Ectodermal cell (in vitro differentiated cells): ENCODE measurements at regions not wholly inside any gene's neighbourhood (a gene's known extent, or its start where the extent isn't known, plus 50 kb on each side); places are given as distances from the start of the nearest gene placed in this dataset.
"Not testable (repeated sequence)": the region's sequence is repeated elsewhere in the genome, so short reads cannot be mapped to it uniquely, and the experiment has no call there.

ENCODE experiments used
- H3K27ac ChIP-seq: 2 replicates; pipeline ENCODE4 v1.7.0; 2013; ENCODE audit warnings: mild to moderate bottlenecking, low read depth, low read length; ENCODE audit not compliant: insufficient read depth, poor library complexity, severe bottlenecking
- H3K27me3 ChIP-seq: 2 replicates; pipeline ENCODE4 v1.7.0; 2013; ENCODE audit warnings: mild to moderate bottlenecking, low read length; ENCODE audit not compliant: insufficient read depth, control insufficient read depth, poor library complexity, severe bottlenecking
- H3K36me3 ChIP-seq: one replicate; pipeline ENCODE4 v1.7.0; 2013; ENCODE audit warnings: low read length; ENCODE audit not compliant: control insufficient read depth, insufficient read depth
- H3K4me1 ChIP-seq: one replicate; pipeline ENCODE4 v1.7.0; 2013; ENCODE audit warnings: low read length; ENCODE audit not compliant: control insufficient read depth, insufficient read depth
- H3K4me3 ChIP-seq: 2 replicates; pipeline ENCODE4 v1.7.0; 2013; ENCODE audit warnings: low read depth, low read length, control low read depth; ENCODE audit not compliant: insufficient read depth
- H3K9me3 ChIP-seq: 2 replicates; pipeline ENCODE4 v1.7.0; 2013; ENCODE audit warnings: mild to moderate bottlenecking, low read length, moderate library complexity; ENCODE audit not compliant: control insufficient read depth
- WGBS, 2 experiments: methylation state at CpG; one replicate each; pipeline ENCODE4 v1.1.7; 2013; ENCODE audit warnings: missing lambda C conversion rate in 2 of 2; 5-methylcytosine and 5-hydroxymethylcytosine counted together

DNA sequence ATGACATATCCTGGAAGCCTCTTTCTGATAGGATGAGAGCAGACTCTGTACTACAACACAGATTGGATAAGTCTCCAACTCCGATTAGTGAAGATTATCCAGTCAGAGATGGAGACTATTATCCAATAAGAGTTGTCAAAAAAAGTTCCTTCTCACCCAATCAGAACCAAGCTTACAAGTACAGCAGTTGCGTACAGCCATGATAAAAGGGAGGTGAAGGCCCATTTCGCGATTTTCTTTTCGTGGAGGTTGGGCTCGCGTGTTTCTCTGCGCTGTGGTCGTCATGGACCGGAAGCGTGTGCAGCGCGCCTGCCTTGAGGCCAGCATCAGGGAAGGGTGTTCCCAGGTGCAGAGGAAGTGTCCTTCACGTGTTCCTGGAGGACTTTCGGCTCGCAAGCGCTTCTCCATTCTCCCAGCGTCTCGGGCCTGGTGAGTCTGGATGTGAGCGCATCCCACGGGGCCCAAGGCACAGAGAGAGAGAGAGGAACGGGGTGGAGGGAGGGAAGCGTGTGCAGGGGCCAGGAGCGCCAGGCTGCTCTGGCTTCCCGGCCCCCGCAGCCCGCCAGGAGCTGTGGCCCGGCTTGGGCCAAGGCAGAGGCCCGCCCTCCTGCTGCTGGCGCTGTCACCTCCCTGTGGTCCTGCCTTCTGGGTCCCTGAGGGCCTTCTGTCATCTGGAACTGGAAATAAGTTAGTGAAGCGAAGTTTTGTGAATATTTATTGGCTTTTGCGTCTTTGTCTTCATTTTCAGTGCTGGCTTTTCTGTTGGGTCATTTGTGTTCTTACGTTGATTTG lies 53.9 kb downstream of the CDRT15L2 start:
- not testable (repeated sequence) for H3K36me3 ChIP-seq, H3K27me3 ChIP-seq, H3K4me1 ChIP-seq, H3K27ac ChIP-seq, H3K4me3 ChIP-seq, H3K9me3 ChIP-seq
- WGBS, 2 experiments = 94 to 95% methylated on average over 27 to 28 of the region's 33 CpGs

DNA sequence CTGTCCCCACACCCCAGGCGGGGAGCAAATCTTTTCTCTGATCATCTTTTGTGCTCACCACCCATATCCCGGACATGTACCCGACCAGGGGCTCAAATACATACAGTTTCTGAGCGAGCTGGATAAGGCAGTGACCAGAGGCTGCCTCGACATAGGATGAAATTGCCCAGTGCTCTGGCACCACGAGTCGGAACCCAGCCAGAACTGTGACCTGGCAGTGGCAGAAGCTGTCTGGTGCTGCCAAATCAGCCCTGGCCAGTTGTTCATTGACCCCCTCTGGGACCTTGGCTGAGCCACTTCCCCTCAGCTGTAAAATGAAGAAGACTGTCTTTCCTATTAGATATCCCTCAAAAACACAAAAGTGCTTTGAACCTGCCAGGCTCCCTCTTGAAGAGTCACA lies 60.6 kb downstream of the CDRT15L2 start:
- H3K4me1 ChIP-seq, H3K27me3 ChIP-seq, H3K36me3 ChIP-seq, H3K4me3 ChIP-seq, H3K27ac ChIP-seq, H3K9me3 ChIP-seq: not testable (repeated sequence)
- WGBS, 2 experiments = 95 to 97% methylated on average over 7 of the region's 7 CpGs

DNA sequence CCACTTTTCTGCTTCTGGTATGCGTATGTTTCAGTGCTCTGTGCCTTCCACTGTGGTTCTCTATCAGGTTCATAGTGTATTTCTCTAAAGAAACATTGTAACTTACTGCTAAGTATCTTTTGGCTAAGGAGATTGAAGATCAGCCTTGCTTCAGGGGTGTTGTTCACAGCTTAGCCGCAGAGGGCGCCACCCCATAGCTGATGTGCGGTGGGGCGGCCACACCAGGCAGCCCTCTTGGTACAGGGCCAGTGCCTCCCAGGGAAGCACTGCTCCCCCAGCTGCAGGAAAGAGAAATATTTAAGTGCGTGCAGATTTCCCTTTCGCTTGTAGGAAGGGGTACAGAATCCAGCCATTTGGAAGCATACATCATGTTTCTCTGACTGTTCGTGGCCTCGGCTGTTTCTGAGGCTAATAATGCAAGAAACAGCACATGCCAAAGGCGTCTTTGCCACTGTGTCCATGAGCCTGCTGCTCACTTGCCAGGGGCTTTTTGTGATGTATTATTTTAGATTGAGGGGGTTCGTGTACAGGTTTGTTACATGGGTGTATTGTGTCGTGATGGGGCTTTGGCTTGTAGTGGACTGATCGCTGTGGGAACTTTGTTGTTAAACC lies 67.2 kb downstream of the CDRT15L2 start:
- not testable (repeated sequence) for H3K36me3 ChIP-seq, H3K4me1 ChIP-seq, H3K9me3 ChIP-seq, H3K27me3 ChIP-seq, H3K27ac ChIP-seq, H3K4me3 ChIP-seq
- WGBS, 2 experiments = 40 to 50% methylated on average over 10 to 13 of the region's 13 CpGs

DNA sequence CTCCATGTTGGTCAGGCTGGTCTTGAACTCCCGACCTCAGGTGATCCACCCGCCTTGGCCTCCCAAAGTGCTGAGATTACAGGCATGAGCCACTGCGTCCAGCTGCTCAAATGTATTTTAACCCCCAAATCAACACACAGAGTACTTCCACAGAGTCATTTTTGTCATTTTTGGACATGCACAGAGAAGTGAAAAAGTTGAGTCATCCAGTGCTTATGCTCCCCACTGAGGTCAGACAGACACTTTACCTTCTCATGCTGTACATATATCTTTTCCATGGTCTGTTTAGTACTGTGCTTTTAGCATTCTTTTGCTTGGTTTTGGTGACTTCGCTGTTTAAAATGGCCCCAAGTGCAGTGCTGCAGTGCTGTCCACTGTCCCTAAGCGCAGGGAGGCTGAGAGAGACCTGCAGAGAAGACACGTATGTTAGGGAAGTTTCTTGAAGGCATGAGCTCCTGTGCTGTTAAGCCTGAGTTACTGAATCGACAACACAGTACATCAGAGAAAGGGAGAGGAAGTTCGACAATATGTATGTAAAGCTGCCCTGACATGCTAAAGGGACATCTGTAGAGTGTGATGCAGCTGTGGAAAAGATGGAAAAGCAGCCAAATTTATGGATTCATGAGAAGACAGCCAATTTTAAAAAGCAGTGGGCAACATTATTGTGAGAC lies 69.7 kb downstream of the CDRT15L2 start:
- not testable (repeated sequence) for H3K4me3 ChIP-seq, H3K4me1 ChIP-seq, H3K27me3 ChIP-seq, H3K27ac ChIP-seq, H3K36me3 ChIP-seq, H3K9me3 ChIP-seq
- 92 to 94% methylated on average over 8 of the region's 8 CpGs for WGBS, 2 experiments

DNA sequence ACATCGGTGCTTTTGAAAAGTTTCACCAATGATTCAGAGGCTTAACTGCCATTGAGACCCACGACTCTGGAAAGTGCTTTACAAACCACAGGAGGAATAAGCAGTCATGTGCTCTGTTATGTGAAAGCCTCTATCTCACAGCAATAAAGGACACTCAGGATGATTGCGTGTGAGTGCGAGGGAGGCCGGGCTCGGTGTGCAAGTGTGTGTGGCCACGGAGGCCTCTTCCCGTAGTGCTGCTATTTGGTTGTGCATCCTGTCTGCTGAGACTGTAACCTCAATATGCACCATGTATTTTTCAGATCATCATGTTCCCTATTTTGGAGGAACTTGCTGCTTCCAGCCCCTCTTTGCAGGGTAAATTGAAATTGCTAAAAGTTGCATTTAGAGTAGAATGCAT lies 71.5 kb downstream of the CDRT15L2 start:
- not testable (repeated sequence) for H3K9me3 ChIP-seq, H3K4me3 ChIP-seq, H3K27ac ChIP-seq, H3K4me1 ChIP-seq, H3K27me3 ChIP-seq, H3K36me3 ChIP-seq
- 93 to 97% methylated on average over 7 to 8 of the region's 8 CpGs for WGBS, 2 experiments

DNA sequence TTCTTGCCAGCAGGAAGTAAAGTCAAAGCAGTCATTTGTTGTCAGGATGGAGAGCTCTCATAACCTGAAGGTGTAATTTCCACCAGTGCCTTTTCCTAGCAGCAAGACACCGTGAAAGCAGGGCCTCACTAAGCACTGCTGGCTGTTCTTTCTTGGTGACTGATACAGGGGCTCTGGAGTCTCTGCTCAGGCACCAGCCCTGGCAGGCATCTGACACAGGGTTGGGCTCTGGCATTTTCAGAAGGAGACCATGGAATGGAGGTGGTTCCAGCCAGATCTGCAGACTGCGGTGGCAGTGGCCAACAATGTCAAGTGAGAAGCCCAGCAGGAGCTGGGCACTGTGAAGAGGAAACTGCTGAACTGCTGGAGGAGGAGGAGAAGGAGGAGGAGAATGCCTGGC lies 72.2 kb downstream of the CDRT15L2 start:
- H3K36me3 ChIP-seq, H3K27me3 ChIP-seq, H3K4me1 ChIP-seq, H3K27ac ChIP-seq, H3K4me3 ChIP-seq, H3K9me3 ChIP-seq: not testable (repeated sequence)
- 80% methylated on average over 1 of the region's 2 CpGs for WGBS, 2 experiments

DNA sequence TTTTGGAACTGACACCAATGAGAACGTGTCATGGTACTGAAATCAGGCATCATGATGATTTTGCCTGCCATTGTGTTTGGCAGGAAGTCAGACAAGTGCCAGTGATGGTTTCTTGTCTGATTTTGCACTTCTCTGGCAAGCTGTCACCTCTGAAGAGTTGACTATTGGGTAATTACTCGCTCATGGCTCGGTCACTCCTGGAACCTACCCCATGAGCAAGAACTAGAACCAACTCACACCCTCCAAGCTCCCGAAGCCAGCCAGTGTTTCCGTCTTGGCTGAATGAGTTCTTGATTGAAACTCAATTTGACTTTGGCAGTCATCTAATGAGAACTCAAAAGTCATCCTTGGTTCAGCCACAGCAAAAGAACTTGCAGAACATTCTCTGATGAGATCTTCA lies 73.9 kb downstream of the CDRT15L2 start:
- 100% methylated on average over 1 of the region's 5 CpGs for whole genome bisulfite sequencing, 2 experiments
- H3K27ac ChIP-seq, H3K4me3 ChIP-seq, H3K4me1 ChIP-seq, H3K36me3 ChIP-seq, H3K27me3 ChIP-seq, H3K9me3 ChIP-seq: not testable (repeated sequence)

DNA sequence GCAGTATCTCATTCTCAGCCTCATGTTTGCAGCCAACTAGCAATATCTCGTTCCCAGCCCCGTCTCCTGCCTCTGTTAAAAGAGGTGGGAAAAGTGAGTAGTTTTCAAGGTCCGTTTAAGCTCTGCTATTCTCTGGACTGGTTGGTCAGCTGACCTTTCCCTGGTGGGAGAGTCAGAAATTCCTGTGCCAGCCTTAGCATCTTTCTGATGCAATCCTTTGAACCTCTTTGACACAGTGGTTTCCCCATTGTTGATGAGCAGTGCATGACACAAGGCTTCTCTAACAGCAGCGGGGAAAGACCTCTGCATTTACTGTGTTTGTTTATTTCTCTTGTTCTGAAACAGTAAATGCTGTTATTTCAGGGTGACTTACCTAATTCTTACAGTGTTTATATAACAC lies 74.6 kb downstream of the CDRT15L2 start:
- H3K27ac ChIP-seq, H3K36me3 ChIP-seq, H3K27me3 ChIP-seq, H3K4me3 ChIP-seq, H3K4me1 ChIP-seq, H3K9me3 ChIP-seq: not testable (repeated sequence)
- 56 to 63% methylated on average over 3 of the region's 4 CpGs for WGBS, 2 experiments

DNA sequence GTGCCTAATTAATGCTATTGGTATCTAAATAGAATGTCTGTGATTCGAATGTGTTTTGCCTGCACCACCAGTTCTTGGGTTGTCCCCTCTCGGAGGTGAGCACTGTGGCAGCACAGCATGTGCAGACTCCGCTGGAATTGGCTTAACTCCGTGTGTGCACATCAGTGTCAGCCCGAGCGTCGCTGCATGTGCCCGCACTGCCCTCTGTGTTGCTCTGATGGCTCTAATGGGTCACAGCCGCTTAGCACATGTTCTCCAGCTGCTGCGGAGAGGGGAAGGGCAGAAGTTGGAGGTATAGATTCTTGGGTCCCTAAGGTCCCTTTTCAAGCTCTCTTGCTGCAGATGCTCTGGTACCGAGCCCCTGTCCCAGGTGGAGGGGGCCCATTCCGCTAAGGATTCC lies 75.1 kb downstream of the CDRT15L2 start:
- WGBS, 2 experiments = 86 to 96% methylated on average over 6 of the region's 12 CpGs
- not testable (repeated sequence) for H3K27me3 ChIP-seq, H3K27ac ChIP-seq, H3K36me3 ChIP-seq, H3K4me1 ChIP-seq, H3K9me3 ChIP-seq, H3K4me3 ChIP-seq

DNA sequence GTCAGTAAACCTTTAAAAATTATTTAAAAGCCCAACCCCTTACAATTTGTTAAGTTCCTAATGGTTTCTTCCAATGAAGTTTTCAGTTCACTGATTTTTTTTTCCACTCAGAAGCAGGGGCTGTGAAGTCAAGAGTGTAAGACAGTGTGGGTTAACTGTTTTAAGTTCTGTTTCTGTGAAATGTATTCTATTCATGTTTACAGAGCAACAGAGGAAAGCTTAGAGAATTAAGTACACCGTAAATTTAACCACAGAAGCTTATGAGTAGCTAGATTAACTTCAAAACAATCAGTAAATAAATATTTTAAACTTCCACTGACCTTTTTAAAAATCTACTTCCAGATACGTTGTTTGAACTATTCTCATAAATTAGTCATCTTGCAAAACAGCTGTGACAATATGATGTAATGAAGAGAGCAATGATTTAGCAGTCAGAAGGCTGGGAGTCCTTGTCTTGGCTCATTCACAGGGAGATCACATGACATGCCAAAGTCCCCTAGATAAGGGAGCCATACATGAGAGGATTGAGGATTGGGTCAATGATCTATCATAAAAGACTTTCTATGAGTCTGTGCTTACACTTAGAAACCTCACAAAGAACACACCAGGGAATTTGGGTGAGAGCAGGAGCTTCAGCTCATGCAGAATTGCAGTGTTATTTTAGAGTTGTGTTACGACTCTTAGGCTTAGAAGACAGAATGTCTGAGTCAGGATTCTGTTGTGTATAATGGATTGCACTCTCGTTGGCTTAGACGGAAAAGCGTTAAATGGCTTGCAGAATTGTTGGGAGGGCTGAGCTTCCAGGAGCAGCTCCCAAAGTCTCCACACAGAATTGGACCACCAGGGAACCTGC lies 85.8 kb downstream of the CDRT15L2 start:
- not testable (repeated sequence) for H3K36me3 ChIP-seq, H3K4me3 ChIP-seq, H3K27ac ChIP-seq, H3K4me1 ChIP-seq, H3K27me3 ChIP-seq, H3K9me3 ChIP-seq
- WGBS, 2 experiments = 86 to 100% methylated on average over 1 of the region's 6 CpGs
